Stimulated activated naive B cell treated with anti-CD40 and anti-IgM and Interleukin-4, amounts not matched to agents 10 μg/mL and 1 μg/mL and 100 μg/mL, for 72 hours (primary cell): ENCODE measurements at regions not wholly inside any gene's neighbourhood (a gene's known extent, or its start where the extent isn't known, plus 50 kb on each side); places are given as distances from the start of the nearest gene placed in this dataset.
"Not testable (repeated sequence)": the region's sequence is repeated elsewhere in the genome, so short reads cannot be mapped to it uniquely, and the experiment has no call there.

ENCODE experiments used
- ATAC-seq, 2 donors: fragments of 150-1000 bp; cut with Tn5 transposase; replicated peaks; 2 replicates each; pipeline ENCODE4 v1.10.0; 2021; ENCODE audit warnings: moderate library complexity in 1 of 2
- DNase-seq: peaks from one replicate; pipeline ENCODE4 v3.0.0; 2021
- H3K27ac Mint-ChIP-seq: one replicate; pipeline ENCODE4 v1.8.0; 2022; ENCODE audit warnings: mild to moderate bottlenecking, mixed read lengths
- H3K27me3 Mint-ChIP-seq, 2 donors: one replicate each; pipeline ENCODE4 v1.8.0; 2022; ENCODE audit warnings: mixed read lengths in 2 of 2
- H3K36me3 Mint-ChIP-seq, 2 donors: one replicate each; pipeline ENCODE4 v1.8.0; 2022; ENCODE audit warnings: mixed read lengths in 2 of 2, mild to moderate bottlenecking in 1 of 2
- H3K4me1 Mint-ChIP-seq, 2 donors: one replicate each; pipeline ENCODE4 v1.8.0; 2022; ENCODE audit warnings: mixed read lengths in 2 of 2, mild to moderate bottlenecking in 1 of 2
- H3K4me3 Mint-ChIP-seq, 2 donors: one replicate each; pipeline ENCODE4 v1.8.0; 2022; ENCODE audit warnings: mild to moderate bottlenecking in 2 of 2, mixed read lengths in 2 of 2, moderate library complexity in 1 of 2
- H3K9me3 Mint-ChIP-seq, 2 donors: one replicate each; pipeline ENCODE4 v1.8.0; 2022; ENCODE audit warnings: mixed read lengths in 2 of 2, mild to moderate bottlenecking in 1 of 2

- no peak overlapping the region for H3K27ac Mint-ChIP-seq
- no peak for DNase-seq
- H3K36me3 Mint-ChIP-seq: peaks cover 3 to 7% of the 10 kb centered on the region in 2 donors
- peaks cover 7 to 9% of the 10 kb centered on the region in 2 donors for H3K9me3 Mint-ChIP-seq
- ATAC-seq: no peak
- H3K4me3 Mint-ChIP-seq: no peak overlapping the region
- peaks cover 0 to 6% of the 10 kb centered on the region in 2 donors for H3K27me3 Mint-ChIP-seq
- H3K4me1 Mint-ChIP-seq: no peaks in the 10 kb centered on the region
Measured at GRCh38 chrX:1093586-1094421, 118.6 kb downstream of the CRLF2 start.

- Mint-ChIP-seq H3K4me3 (no peak overlapping the region), H3K4me1 (no peaks in the 10 kb centered on the region), H3K27ac (no peak overlapping the region), H3K9me3 (peaks cover 7 to 9% of the 10 kb centered on the region in 2 donors), H3K36me3 (peaks cover 3 to 7% of the 10 kb centered on the region in 2 donors), H3K27me3 (peaks cover 0 to 4% of the 10 kb centered on the region in 2 donors)
- DNase-seq (no peak), ATAC-seq (no peak)
Measured at GRCh38 chrX:1093121-1093520, 119.3 kb downstream of the CRLF2 start.

GRCh38 chrX:1086444-1087409, 125.7 kb downstream of the CRLF2 start:
- no peak overlapping the region for H3K4me3 Mint-ChIP-seq
- peak in 1 of 2 donors; percentile 31 for ATAC-seq
- H3K4me1 Mint-ChIP-seq: no peaks in the 10 kb centered on the region
- no peak for DNase-seq
- no peaks in the 10 kb centered on the region for H3K36me3 Mint-ChIP-seq
- peaks cover 15 to 17% of the 10 kb centered on the region in 2 donors for H3K9me3 Mint-ChIP-seq
- H3K27me3 Mint-ChIP-seq: peaks cover 37 to 38% of the 10 kb centered on the region in 2 donors
- H3K27ac Mint-ChIP-seq: no peak overlapping the region

DNA sequence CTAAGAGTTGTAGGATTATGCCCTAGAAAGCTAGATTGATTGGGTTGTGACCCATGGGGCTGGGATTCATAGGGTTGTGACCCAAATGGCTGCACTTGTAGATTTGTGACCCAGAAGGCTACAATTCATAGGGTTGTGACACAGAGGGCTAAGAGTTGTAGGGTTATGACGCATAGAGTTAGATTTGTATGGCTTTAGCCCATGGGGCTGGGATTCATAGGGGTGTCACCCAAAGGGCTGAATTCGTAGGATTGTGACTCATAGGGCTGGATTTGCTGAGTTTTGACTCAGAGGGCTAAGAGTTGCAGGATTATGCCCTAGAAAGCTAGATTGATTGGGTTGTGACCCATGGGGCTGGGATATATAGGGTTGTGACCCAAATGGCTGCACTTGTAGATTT, 126.6 kb downstream of the CRLF2 start:
- ATAC-seq: not testable (repeated sequence)

DNA sequence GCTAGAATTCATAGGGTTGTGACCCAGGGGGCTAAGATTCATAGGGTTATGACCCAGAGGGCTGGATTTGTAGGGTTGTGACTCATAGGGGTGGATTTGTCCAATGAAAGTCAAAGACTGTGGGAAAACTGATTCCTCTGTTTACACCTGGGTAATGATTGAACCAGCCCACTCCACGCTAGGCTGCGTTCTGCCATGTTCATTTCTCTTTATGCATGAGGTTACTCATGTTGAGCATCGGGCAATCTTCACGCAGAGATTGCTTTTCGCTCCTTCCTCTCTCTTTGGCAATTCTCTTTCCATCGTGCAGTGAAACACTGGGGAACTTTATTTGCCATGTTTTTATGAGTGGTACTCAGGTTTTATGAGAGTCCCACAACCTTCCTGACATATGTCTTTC, 127.8 kb downstream of the CRLF2 start:
- H3K9me3 Mint-ChIP-seq: peaks cover 15 to 17% of the 10 kb centered on the region in 2 donors
- H3K4me3 Mint-ChIP-seq: no peak overlapping the region
- H3K27ac Mint-ChIP-seq: no peak overlapping the region
- H3K4me1 Mint-ChIP-seq: no peaks in the 10 kb centered on the region
- DNase-seq: no peak
- no peaks in the 10 kb centered on the region for H3K36me3 Mint-ChIP-seq
- no peak for ATAC-seq
- peaks cover 38 to 41% of the 10 kb centered on the region in 2 donors for H3K27me3 Mint-ChIP-seq

More for the DNA sequence above, 126.6 kb downstream of the CRLF2 start:
- Mint-ChIP-seq H3K9me3 (peaks cover 15 to 17% of the 10 kb centered on the region in 2 donors), H3K27me3 (peaks cover 37 to 38% of the 10 kb centered on the region in 2 donors)
- DNase-seq, H3K36me3 Mint-ChIP-seq, H3K27ac Mint-ChIP-seq, H3K4me1 Mint-ChIP-seq, H3K4me3 Mint-ChIP-seq: not testable (repeated sequence)

DNA sequence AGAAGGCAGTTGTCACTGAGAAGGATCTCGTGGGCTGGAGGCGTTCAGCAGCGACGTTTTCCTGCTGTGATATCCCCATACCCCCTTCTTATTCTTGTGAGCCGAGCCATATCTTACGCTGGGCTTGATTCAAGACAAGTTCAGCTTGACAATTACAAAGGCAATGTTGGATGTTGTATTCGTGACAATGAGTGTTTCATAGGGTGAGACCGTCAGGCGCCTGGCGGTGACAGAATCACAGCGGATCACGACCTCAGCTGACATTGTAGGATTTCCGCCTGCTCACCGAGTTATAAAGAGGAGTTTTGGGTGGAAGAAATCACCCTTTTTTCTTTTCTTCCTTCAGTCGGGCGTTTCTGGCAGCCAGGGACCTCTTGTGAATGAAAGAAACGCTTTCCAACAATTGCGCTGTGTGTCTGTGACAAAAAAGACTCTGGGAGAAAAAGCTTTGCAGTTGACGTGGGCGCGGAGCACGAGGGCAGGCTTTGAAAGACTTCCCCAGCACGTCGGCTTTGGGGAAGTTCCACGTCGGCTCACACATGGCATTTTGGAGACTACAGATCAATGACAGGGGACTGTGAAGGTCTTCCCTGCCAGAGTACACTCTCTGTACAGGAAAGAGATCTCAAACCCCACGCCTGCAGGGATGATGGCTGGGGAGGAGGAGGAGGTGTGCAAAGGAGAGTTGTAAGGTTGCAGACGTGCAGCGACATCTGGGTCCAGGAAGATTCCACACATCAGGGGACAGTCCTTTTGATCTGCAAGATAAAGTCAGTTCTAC, 135.4 kb downstream of the CRLF2 start:
- Mint-ChIP-seq H3K27me3 (peaks cover 21 to 28% of the 10 kb centered on the region in 2 donors), H3K9me3 (peaks cover 12 to 16% of the 10 kb centered on the region in 2 donors), H3K27ac (no peak overlapping the region), H3K4me3 (no peak overlapping the region), H3K36me3 (peaks cover 5 to 12% of the 10 kb centered on the region in 2 donors), H3K4me1 (peaks cover 0 to 6% of the 10 kb centered on the region in 2 donors)
- no peak for ATAC-seq
- no peak for DNase-seq

GRCh38 chrX:1075741-1076140, 136.7 kb downstream of the CRLF2 start:
- H3K9me3 Mint-ChIP-seq: peaks cover 12 to 16% of the 10 kb centered on the region in 2 donors
- peaks cover 21 to 25% of the 10 kb centered on the region in 2 donors for H3K27me3 Mint-ChIP-seq
- DNase-seq: no peak
- H3K4me1 Mint-ChIP-seq: peaks cover 0 to 6% of the 10 kb centered on the region in 2 donors
- H3K4me3 Mint-ChIP-seq: no peak overlapping the region
- no peak for ATAC-seq
- H3K27ac Mint-ChIP-seq: no peak overlapping the region
- H3K36me3 Mint-ChIP-seq: peaks cover 5 to 12% of the 10 kb centered on the region in 2 donors

DNA sequence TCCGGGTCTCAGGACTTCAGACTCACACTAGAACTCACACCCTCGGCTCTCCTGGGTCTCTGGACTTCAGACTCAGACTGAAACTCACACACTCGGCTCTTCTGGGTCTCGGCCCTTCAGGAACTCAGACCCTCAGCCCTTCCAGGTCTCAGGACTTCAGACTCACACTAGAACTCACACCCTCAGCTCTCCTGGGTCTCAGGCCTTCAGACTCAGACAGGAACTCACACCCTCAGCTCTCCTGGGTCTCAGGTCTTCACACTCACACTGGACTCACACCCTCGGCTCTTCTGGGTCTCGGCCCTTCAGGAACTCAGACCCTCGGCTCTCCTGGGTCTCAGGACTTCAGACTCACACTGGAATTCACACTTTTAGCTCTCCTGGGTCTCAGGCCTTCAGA, 137.3 kb downstream of the CRLF2 start:
- DNase-seq (no peak), ATAC-seq (no peak)
- H3K4me3 Mint-ChIP-seq: no peak overlapping the region
- peaks cover 0 to 6% of the 10 kb centered on the region in 2 donors for H3K4me1 Mint-ChIP-seq
- peaks cover 5 to 12% of the 10 kb centered on the region in 2 donors for H3K36me3 Mint-ChIP-seq
- H3K9me3 Mint-ChIP-seq: peaks cover 12 to 16% of the 10 kb centered on the region in 2 donors
- H3K27me3 Mint-ChIP-seq: peaks cover 21 to 22% of the 10 kb centered on the region in 2 donors
- H3K27ac Mint-ChIP-seq: peak overlapping the region; percentile 52

DNA sequence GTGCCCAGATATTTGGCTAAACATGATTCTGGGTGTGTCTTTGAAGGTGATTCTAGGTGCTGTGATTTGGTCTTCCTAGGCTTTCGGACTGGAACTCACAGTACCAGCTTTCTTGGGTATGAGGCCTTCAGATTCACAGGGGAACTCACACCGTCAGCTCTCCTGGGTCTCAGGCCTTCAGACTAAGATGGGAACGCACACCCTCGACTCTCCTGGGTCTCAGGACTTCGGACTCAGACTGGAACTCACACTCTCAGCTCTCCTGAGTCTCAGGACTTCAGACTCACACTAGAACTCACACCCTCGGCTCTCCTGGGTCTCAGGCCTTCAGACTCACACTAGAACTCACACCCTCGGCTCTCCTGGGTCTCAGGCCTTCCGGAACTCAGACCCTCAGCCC, 137.7 kb downstream of the CRLF2 start:
- Mint-ChIP-seq H3K27me3 (peaks cover 21 to 22% of the 10 kb centered on the region in 2 donors), H3K27ac (no peak overlapping the region), H3K4me3 (no peak overlapping the region), H3K36me3 (peaks cover 5 to 12% of the 10 kb centered on the region in 2 donors), H3K4me1 (peaks cover 0 to 6% of the 10 kb centered on the region in 2 donors), H3K9me3 (peaks cover 12 to 16% of the 10 kb centered on the region in 2 donors)
- DNase-seq (no peak), ATAC-seq (no peak)

GRCh38 chrX:1074172-1074571, 138.3 kb downstream of the CRLF2 start:
- Mint-ChIP-seq H3K27me3 (peaks cover 21 to 22% of the 10 kb centered on the region in 2 donors), H3K4me1 (peaks cover 0 to 6% of the 10 kb centered on the region in 2 donors), H3K27ac (peak overlapping the region; percentile 88), H3K9me3 (peaks cover 12 to 16% of the 10 kb centered on the region in 2 donors), H3K4me3 (no peak overlapping the region), H3K36me3 (peaks cover 5 to 12% of the 10 kb centered on the region in 2 donors)
- DNase-seq (no peak), ATAC-seq (no peak)

DNA sequence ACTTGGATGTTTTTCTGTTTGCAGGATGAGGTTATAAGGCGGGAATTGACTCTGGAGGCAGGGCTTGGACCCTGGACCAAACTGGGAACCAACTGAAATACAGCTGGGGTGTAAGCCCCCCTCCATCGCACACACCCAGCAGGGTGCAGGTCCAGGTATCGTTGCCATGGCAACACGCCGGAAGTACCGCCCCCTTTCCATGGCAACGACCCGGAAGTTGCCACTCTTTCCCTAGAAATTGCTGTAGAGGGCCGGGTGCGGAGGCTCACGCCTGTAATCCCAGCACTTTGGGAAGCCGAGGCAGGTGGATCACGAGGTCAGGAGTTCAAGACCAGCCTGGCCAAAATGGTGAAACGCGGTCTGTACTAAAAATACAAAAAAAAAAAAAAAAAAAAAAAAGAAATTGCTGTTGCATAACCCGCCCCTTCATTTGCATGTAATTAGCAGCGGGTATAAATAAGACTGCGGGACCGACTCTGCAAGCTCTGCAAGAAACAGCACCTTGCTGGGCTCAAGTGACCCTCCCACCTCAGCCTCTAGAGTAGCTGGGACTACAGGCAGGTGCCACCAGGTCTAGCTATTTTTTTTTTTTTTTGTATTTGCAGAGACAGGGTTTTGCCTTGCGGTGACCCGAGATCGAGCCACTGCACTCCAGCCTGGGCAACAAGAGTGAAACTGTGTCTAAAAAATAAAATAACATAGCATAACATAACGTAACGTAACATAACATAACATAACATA, 139.6 kb downstream of the CRLF2 start:
- Mint-ChIP-seq H3K9me3 (peaks cover 12 to 16% of the 10 kb centered on the region in 2 donors), H3K36me3 (peaks cover 5 to 12% of the 10 kb centered on the region in 2 donors), H3K4me3 (no peak overlapping the region), H3K27me3 (peaks cover 21 to 22% of the 10 kb centered on the region in 2 donors), H3K27ac (no peak overlapping the region), H3K4me1 (peaks cover 0 to 6% of the 10 kb centered on the region in 2 donors)
- ATAC-seq (peak in 1 of 2 donors; percentile 31), DNase-seq (no peak)

- Mint-ChIP-seq H3K27ac (no peak overlapping the region), H3K4me3 (no peak overlapping the region), H3K36me3 (peaks cover 5 to 8% of the 10 kb centered on the region in 2 donors), H3K9me3 (peaks cover 12% of the 10 kb centered on the region in 2 donors), H3K27me3 (peaks cover 10 to 12% of the 10 kb centered on the region in 2 donors), H3K4me1 (no peaks in the 10 kb centered on the region)
- ATAC-seq: no peak
- no peak for DNase-seq
Measured at GRCh38 chrX:1071351-1071750, 141.1 kb downstream of the CRLF2 start.

- no peaks in the 10 kb centered on the region for H3K4me1 Mint-ChIP-seq
- H3K9me3 Mint-ChIP-seq: peaks cover 13 to 20% of the 10 kb centered on the region in 2 donors
- ATAC-seq (no peak), DNase-seq (no peak)
- peaks cover 0 to 8% of the 10 kb centered on the region in 2 donors for H3K36me3 Mint-ChIP-seq
- peaks cover 12 to 13% of the 10 kb centered on the region in 2 donors for H3K27me3 Mint-ChIP-seq
- H3K27ac Mint-ChIP-seq: no peak overlapping the region
- no peak overlapping the region for H3K4me3 Mint-ChIP-seq
Measured at GRCh38 chrX:1062351-1062750, 150.1 kb downstream of the CRLF2 start.
